Vagina (tissue), 2 donors: ENCODE measurements at regions not wholly inside any gene's neighbourhood (a gene's known extent, or its start where the extent isn't known, plus 50 kb on each side); places are given as distances from the start of the nearest gene placed in this dataset.

Experiments used
- POLR2A ChIP-seq, 2 donors: fragments of 450-650 bp; IDR thresholded peaks; one replicate each; pipeline ENCODE4 v1.6.1; 2017; ENCODE audit warnings: antibody characterized with exemption in 2 of 2, mild to moderate bottlenecking in 2 of 2, moderate library complexity in 2 of 2
- POLR2AphosphoS5 ChIP-seq, 2 donors: sonication (generic); formaldehyde crosslinking; IDR thresholded peaks; one replicate each; pipeline ENCODE4 v1.9.0; 2017; ENCODE audit warnings: antibody characterized with exemption in 2 of 2, mild to moderate bottlenecking in 2 of 2, low read depth in 1 of 2; ENCODE audit not compliant: insufficient read depth in 1 of 2
- TF ChIP-seq, protein P1 (sequence below), 3 experiments: fragments of 450-650 bp in 2 of 3; fragments of 200-600 bp in 1 of 3; sonication (generic) in 1 of 3; IDR thresholded peaks; one replicate each; pipeline ENCODE4 v1.5.1; 2017 to 2019; ENCODE audit warnings: antibody characterized with exemption in 3 of 3, mild to moderate bottlenecking in 2 of 3, moderate library complexity in 2 of 3

DNA sequence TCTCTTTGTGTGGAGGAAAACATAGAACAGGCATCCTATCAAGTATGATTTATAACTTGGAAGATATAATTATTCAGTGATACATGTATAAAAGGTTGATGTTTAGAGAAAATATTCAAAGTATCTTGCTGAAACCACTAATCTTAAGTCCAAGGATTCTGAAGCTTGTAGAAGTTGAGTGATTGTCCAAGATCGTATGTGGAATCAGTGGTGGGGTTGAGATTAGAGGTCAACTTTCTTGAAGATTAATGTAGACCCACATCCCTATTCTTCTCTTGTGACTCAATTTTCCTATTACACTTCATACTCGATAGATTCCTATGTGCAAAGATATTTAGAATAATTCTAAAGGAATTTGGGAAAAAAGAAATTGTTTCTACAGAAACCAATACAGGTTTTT is 1565.9 kb upstream of the ACVR2A start:
- TF ChIP-seq, protein P1, sequence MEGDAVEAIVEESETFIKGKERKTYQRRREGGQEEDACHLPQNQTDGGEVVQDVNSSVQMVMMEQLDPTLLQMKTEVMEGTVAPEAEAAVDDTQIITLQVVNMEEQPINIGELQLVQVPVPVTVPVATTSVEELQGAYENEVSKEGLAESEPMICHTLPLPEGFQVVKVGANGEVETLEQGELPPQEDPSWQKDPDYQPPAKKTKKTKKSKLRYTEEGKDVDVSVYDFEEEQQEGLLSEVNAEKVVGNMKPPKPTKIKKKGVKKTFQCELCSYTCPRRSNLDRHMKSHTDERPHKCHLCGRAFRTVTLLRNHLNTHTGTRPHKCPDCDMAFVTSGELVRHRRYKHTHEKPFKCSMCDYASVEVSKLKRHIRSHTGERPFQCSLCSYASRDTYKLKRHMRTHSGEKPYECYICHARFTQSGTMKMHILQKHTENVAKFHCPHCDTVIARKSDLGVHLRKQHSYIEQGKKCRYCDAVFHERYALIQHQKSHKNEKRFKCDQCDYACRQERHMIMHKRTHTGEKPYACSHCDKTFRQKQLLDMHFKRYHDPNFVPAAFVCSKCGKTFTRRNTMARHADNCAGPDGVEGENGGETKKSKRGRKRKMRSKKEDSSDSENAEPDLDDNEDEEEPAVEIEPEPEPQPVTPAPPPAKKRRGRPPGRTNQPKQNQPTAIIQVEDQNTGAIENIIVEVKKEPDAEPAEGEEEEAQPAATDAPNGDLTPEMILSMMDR (IDR thresholded peaks at IDR 0.05) = no peak
- TF ChIP-seq POLR2AphosphoS5 (IDR thresholded peaks at IDR 0.05; ENCODE audit: insufficient read depth in 1 of 2, low read depth in 1 of 2) (no peak), POLR2A (IDR thresholded peaks at IDR 0.05) (no peak)
